Erythroblast (primary cell): ENCODE measurements at regions not wholly inside any gene's neighbourhood (a gene's known extent, or its start where the extent isn't known, plus 50 kb on each side); places are given as distances from the start of the nearest gene placed in this dataset.

Experiments used
- DNase-seq, 2 experiments: peaks; one replicate each; lab custom pipeline; 2025; lab: John Stamatoyannopoulos, UW
- GATA1 ChIP-seq: IDR thresholded peaks from 2 replicates; pipeline ENCODE4 v1.6.1; 2011; ENCODE audit warnings: low read depth, mild to moderate bottlenecking, control low read depth, low read length, moderate library complexity
- POLR2A ChIP-seq: IDR thresholded peaks from 2 replicates; pipeline ENCODE4 v1.6.1; 2011; ENCODE audit warnings: mild to moderate bottlenecking, low read length

DNA sequence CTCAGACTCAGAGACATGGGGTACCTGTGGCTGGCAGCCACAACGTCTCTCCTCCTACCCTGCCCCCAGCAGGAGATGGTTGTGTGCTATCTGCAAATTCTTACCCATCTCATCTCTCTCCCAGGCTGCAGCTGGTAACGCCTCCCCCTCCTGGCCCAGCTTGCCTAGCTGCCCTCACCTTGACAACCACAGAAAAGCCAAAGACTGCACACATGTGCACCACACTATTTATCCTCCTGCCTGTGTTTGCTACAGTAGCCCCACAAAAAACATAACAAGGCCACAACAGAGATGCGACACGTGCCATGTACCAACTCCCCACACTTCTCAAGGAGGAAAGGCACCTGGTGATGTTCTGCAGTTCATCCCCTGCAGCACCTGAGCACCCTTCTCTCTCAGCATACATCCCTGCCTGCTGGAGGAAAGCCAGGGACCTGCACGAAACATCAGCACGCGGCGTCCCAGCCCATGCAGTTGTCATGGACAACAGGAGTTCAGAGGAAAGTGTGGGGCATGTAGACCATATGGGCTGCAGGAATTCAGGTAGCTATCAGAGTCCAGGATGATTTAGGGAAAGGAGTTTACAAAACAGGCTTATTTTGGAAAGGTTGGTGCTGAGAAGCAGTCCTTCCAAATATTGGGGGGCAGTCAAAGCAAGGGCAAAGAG is 168.7 kb downstream of the C5orf15 start:
- TF ChIP-seq POLR2A (no peak), GATA1 (no peak)
- DNase-seq, result no peak

DNA sequence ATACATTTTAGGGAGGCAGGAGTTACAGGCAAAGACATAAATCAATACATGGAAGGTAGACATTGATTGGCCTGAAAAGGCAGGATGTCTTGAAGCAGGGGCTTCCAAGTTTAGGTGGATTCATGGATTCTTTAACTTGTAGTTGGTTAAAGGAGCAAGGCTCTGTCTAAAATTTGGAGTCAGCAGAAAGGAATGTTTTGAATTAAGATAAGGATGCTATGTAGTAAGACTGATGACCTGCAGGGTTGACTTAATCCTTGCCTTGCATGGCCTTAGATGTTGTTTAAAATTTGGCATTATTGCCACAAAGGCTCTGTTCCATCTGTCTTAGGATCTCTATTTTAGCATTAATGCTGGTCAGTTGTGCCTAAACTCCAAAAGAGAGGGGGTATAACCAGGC is 171.3 kb downstream of the C5orf15 start:
- DNase-seq, result no peak
- no peak for TF ChIP-seq POLR2A

DNA sequence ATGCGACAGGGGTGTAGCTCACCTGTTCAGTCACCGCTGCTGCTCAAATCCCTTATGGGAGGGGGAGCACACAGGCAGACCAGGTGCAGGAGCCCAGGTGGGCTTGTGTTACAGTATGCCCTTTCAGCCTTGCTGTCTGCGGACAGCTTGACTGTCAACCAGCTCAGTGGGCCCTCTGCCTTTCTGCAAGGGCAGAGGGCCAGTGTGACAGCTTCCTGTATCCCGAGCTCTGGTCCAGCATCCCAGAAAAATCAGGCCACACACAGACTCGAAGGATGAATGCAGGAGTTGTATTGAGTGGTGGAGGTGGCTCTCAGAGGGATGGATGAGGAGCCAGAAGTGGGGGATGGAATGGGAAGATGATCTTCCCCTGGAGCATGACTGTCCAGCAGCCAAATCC is 172.2 kb downstream of the C5orf15 start:
- no peak for TF ChIP-seq GATA1
- no peak for TF ChIP-seq POLR2A
- no peak for DNase-seq

DNA sequence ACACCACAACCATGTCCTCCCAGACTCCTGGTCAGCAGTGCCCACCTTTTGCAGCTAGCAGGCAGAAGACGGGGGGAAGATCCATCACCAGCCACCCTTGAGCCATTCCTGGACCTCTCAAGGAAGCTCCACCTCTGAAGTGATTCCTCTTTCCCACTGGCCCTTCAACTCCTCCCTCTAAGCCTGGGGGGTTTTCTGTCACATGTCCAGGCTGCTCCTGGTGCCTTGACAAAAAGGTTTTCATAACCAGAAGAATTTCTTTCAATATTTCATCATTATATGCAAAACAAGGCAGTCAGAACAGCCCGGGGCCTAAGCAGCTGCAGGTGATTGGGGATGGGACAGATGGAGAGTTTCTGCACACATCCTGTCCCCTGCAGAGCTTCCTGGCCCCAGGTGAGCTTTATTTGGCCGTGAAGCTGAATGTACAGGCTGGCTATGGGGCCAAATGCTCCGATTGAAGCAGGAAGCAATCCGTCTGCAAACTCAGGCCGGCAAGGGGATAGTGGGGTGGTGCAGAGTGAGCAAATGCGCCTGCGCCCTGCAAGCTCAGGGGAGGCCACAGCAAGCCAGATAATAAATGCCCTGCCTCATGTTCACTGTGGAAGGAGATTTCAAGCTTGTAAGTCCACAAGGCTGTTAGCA is 173.5 kb downstream of the C5orf15 start:
- DNase-seq, result no peak

DNA sequence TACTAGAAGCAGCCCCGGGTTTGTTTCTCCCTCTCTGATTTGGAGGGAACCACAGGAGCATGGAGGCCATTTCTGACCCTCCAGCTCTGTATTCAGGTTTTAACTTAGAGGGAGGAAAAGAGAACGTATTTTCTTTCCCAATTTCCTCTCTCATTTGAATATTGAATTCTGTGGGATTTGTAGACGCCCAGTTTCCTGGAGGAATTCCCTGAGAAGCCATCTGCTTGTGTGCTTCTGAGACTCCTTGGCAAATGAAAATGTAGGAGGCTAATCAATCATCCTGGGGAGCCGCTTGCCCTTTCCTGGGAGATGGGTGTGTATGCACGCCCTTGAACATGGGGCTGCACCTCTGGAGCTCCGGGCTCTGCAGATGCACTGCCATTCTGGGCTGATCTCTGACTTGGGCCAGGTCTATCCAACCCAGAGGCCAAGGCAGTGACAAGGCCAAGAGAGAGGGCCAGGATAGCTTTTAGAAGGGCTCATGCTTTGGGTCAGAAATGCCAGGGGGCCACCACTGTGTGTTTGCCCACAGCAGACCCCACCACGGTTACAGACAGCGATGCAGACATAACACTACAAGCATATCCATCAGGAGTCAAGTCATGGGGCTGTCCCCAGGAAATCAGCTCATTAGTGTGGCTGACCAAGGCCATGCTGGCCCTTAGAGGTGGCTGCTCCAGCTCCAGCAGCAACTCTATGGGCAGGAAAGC is 174.5 kb downstream of the C5orf15 start:
- DNase-seq, result no peak
- TF ChIP-seq POLR2A (no peak), GATA1 (no peak)

More for the DNA sequence above, 173.5 kb downstream of the C5orf15 start:
- no peak for TF ChIP-seq GATA1

DNA sequence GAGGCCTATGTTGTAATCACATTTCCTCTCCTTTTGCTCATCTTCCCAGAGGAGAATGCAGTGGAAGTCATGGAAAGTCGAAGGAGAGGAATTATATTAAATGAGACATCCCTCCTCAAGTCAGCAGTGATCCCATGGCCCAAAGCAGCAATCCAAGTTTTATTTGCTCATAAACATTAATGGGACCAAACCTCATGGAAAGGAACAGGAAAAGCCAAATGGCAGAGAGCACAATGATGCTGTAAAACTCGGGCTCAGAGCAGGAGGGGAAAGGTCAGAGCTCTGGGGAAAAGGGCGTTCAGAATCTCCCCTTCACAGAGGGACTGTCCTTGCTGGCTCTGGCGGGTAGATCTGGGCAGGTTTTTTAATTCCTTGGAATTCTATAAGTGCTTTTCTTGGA is 175.8 kb downstream of the C5orf15 start:
- DNase-seq, result no peak

DNA sequence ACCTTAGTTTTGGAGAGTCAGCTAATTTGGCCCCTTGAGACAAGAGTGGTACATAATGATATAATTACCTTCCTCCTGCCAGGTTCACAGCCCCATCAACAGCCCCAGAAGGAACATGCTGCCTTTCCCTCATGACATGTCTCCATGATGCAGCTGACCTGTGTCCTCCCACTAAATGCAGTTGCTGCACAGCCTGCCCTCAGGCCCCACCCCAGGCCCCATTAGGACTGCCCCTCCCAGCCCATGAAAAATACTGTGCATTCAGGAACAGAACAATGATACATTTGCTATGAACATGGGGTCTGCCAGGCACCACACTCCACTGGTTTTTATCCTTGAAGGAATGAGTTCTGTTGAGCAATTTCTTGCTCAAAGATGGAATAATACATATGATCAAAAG is 176.4 kb downstream of the C5orf15 start:
- TF ChIP-seq GATA1, result no peak
- TF ChIP-seq POLR2A, result no peak
- DNase-seq, result no peak

More for the DNA sequence above, 175.8 kb downstream of the C5orf15 start:
- no peak for TF ChIP-seq POLR2A
- no peak for TF ChIP-seq GATA1

DNA sequence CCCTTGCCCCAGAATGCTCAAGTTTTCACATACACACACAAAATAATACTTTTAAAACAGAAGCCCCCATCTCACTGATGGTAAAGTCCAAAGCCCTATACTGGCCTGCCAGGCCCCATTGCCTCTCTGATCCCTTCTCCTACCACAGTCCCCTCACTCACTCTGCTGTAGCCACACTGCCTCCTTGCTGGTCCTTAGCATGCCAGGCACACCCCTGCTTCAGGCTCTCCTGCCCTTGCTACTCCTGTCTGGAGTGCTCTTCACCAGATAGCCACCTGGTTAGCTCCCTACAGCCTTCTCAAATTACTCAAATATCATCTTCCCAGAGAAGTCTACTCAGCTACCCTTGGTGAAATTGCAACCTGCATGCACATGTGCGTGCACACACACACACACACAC is 177.5 kb downstream of the C5orf15 start:
- TF ChIP-seq GATA1 (no peak), POLR2A (no peak)
- DNase-seq, result no peak

DNA sequence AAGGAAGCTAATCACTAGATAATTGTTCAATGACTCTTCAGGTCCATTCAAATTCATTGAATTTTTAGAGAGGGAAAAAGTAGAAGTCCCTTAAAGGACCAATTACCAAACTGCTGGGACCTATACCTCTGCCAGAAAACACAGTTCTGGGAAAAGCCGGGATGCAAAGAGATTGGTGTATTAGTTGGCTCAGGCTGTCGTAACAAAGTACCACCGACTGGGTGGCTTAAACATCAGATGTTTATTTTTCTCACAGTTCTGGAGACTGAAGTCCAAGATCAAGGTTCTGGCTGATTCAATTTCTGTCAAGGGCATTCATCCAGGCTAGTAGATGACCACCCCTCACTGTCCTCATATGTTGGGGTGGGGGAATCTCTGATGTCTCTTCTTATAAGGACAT is 177.1 kb upstream of the FSTL4 start:
- TF ChIP-seq GATA1, result no peak
- TF ChIP-seq POLR2A, result no peak
- DNase-seq, result no peak

DNA sequence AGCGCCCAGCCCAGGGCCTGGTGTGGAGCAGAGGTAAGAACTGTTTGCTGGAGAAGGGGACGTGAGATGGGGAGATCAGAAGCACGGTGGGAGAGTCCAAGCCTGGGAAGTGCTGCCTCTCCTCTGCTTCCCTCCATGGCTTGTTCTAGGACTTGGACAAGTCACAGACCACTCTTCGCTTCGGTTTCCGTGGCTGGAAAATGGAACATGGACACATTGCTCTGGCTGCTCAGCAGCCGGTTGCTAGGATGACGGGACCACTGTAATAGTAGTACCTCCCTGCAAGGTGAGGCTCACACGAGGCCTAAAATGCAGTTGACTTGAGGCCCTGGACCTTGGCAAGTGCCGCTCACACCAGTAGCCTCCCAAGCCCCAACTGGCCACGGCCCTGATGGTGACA is 175.8 kb upstream of the FSTL4 start:
- no peak for TF ChIP-seq GATA1
- no peak for TF ChIP-seq POLR2A
- DNase-seq, result no peak

DNA sequence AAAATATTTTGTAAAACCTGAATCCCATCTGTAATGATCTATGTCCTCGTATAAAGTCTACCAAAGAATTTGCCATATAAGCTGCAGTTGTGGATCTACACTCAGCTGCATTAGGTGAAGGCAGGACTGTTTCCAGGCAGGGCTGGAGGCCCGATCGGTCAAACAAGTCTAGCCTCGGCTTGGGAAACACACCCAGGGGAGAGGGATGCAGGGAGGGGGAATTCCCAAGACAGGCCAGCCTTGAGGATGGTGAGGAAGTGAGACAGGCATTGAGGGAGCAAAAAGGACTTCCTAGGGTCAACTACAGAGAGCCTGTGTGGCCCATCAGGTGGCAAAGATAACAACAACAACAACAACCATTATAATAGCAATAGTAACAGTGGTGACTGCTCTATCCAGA is 174.1 kb upstream of the FSTL4 start:
- no peak for DNase-seq
- no peak for TF ChIP-seq POLR2A

DNA sequence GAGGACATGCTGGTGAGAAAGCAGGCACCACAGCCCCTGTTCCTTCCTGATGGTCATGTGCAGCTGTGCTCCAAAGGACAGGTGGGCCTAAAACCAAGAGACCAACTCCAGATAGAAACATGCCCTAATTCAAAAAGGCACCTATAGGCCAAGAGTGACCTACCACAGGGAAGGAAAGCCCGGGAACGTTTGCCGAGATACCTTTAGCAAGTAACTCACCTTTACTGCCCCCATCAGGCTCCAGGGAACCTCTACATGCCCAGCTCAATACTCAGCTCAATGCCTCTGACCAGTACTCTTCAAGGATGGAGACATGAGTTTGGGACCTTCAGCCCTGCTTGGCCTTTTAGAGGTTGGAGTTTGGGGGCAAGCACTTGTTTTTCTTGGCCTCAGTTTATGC is 172.8 kb upstream of the FSTL4 start:
- DNase-seq, result no peak
- no peak for TF ChIP-seq GATA1

DNA sequence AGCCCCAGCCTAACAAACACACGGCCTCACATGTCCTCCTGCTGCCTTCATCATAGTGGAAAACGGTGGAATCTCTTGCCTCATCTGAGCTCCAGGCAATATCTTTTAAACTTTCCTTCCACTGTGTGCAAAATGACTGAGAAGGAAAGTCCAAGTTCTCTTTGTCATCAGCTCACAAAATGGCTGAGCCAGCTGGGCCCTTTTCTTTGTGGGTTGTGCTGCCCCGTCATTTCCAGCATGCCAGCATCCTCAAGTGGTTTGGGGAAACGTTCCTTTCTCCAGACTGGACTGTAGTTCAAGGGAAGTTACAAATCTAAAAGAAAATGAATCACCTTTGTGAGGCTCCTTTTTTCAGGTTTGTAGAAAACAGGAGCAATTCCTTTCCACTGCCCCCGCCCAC is 171.1 kb upstream of the FSTL4 start:
- no peak for DNase-seq
- TF ChIP-seq GATA1 (no peak), POLR2A (no peak)

DNA sequence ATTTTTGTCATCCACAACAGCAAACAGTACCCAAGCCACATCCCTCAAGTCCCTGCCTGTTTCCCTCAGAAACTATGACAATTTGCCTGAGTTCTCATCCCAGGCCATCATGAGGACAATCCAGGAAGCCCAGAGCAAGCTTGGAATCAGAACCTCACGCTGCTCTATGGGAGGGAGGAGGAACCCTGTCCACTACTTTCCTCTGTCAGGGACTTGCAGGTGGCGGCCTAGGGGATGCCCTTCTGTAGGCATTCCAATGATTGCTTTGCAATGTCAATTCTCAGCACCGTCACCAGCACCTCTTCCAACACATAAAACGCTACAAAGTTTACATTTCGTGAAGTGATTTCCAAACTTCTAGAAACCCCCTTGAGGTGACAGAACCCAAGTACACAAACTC is 170.4 kb upstream of the FSTL4 start:
- TF ChIP-seq GATA1, result no peak
- no peak for TF ChIP-seq POLR2A

More for the DNA sequence above, 170.4 kb upstream of the FSTL4 start:
- DNase-seq, result no peak
